ENCODE measurements at regions not wholly inside any gene's neighbourhood (a gene's known extent, or its start where the extent isn't known, plus 50 kb on each side); places are given as distances from the start of the nearest gene placed in this dataset.
A peak's percentile ranks its signal among the peaks of the same experiment; 100 is the strongest.
"Not testable (repeated sequence)": the region's sequence is repeated elsewhere in the genome, so short reads cannot be mapped to it uniquely, and the experiment has no call there.

DNA sequence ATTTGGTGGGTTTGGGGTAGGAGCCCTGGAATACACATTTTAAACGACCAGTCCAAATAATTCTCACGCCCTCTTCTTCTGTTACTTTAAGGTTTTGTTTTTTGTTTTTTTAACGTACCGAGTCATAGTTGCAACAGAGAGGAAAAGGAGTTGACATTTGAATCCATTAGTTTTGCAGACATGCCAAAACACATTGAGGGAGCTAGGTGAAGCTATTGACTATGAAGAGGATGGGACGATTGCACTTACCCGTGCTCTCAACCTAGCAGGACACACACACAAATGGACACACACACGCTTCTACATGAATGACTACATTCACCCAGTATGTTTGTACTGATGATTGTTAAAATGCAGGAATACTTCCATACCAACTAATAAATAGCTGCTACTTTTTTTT lies 54.3 kb upstream of the CIT start:
- Histone ChIP-seq H3K27me3 (ENCODE audit: insufficient read depth, insufficient read length) (no peaks in the 10 kb centered on the region), H3K9me3 (ENCODE audit: insufficient read depth, low read length) (no peaks in the 10 kb centered on the region), H3K36me3 (ENCODE audit: insufficient read depth, insufficient read length, low read length) (no peaks in the 10 kb centered on the region), H3K4me3 (ENCODE audit: insufficient read length, low read depth) (no peak overlapping the region), H3K9ac (ENCODE audit: insufficient read length, low read depth) (no peak overlapping the region), H3K4me1 (ENCODE audit: insufficient read depth, insufficient read length) (peaks cover 2% of the 10 kb centered on the region)
- TF ChIP-seq SUZ12 (IDR thresholded peaks at IDR 0.05; ENCODE audit: extremely low read depth, insufficient read depth, insufficient read length) = no peak
- TF ChIP-seq YY1 (IDR thresholded peaks at IDR 0.05; ENCODE audit: insufficient read depth, insufficient read length) = no peak
- TF ChIP-seq ZNF274 (IDR thresholded peaks at IDR 0.05; ENCODE audit: low read depth, low read length) = no peak
- DNase-seq (ENCODE audit: low read depth, low spot score) = no peak

DNA sequence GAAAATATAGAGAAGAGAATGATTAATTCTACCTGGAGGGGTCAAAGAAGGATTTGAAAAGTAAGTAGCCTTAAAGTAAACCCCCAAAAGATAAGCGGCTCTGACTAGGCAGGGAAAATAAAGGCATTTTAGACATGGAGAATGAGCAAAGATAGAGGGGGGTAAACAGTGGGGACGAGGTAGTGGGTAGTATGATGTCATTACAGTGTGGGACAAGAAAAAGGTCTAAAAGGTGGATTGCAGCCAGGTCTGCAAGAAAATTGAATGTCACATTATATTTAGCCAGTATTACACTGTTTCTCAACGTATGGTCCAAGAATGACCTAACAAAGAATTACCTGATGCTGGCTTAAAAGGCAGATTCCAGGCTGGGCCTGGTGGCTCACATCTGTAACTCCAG lies 55.8 kb upstream of the CIT start:
- no peak for DNase-seq (ENCODE audit: low read depth, low spot score)
- no peaks in the 10 kb centered on the region for H3K9me3 ChIP-seq (ENCODE audit: insufficient read depth, low read length)

GRCh38 chr12:119934780-119935179 lies 54.3 kb upstream of the BICDL1 start:
- DNase-seq (ENCODE audit: low read depth, low spot score) = not testable (repeated sequence)

More for the DNA sequence above, 55.8 kb upstream of the CIT start:
- Histone ChIP-seq H3K36me3 (ENCODE audit: insufficient read depth, insufficient read length, low read length) (no peaks in the 10 kb centered on the region), H3K9ac (ENCODE audit: insufficient read length, low read depth) (no peak overlapping the region), H3K27me3 (ENCODE audit: insufficient read depth, insufficient read length) (no peaks in the 10 kb centered on the region), H3K4me1 (ENCODE audit: insufficient read depth, insufficient read length) (peaks cover 2% of the 10 kb centered on the region), H3K4me3 (ENCODE audit: insufficient read length, low read depth) (no peak overlapping the region)
- TF ChIP-seq ZNF274 (IDR thresholded peaks at IDR 0.05; ENCODE audit: low read depth, low read length) (no peak), YY1 (IDR thresholded peaks at IDR 0.05; ENCODE audit: insufficient read depth, insufficient read length) (no peak), SUZ12 (IDR thresholded peaks at IDR 0.05; ENCODE audit: extremely low read depth, insufficient read depth, insufficient read length) (no peak)

DNA sequence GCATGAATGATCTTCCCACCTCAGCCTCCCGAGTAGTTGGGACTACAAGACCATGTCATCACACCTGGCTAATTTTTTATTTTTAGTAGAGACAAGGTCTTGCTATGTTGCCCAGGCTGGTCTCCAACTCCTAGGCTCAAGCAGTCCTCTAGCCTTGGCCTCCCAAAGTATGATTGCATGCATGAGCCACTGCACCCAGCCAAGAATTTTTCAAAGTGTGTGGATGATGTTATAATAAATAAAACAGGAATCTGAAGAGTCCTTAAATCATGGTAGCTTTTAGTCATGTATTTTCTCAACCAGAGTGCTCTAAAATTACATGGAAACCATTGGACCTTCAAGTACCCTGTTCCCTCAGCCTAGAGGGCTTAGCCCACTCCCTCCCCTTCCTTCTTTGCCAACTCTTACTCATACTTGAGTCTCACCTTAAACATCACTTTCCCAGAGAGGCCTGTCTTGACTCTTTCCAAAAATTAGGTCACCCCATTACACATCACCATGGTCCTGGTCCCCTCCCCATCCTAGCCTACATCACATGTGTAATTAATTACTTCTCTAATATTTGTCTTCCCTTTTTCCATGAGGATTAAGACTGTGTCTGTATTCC lies 52.2 kb upstream of the BICDL1 start:
- peaks cover 4% of the 10 kb centered on the region for H3K4me1 ChIP-seq (ENCODE audit: insufficient read depth, insufficient read length)
- H3K9ac ChIP-seq (ENCODE audit: insufficient read length, low read depth) = no peak overlapping the region
- TF ChIP-seq YY1 (IDR thresholded peaks at IDR 0.05; ENCODE audit: insufficient read depth, insufficient read length) (no peak), SUZ12 (IDR thresholded peaks at IDR 0.05; ENCODE audit: extremely low read depth, insufficient read depth, insufficient read length) (no peak), ZNF274 (IDR thresholded peaks at IDR 0.05; ENCODE audit: low read depth, low read length) (no peak)
- DNase-seq (ENCODE audit: low read depth, low spot score) = no peak
- H3K4me3 ChIP-seq (ENCODE audit: insufficient read length, low read depth) = no peak overlapping the region
- no peaks in the 10 kb centered on the region for H3K9me3 ChIP-seq (ENCODE audit: insufficient read depth, low read length)
- no peaks in the 10 kb centered on the region for H3K36me3 ChIP-seq (ENCODE audit: insufficient read depth, insufficient read length, low read length)
- H3K27me3 ChIP-seq (ENCODE audit: insufficient read depth, insufficient read length) = no peaks in the 10 kb centered on the region

More at GRCh38 chr12:119934780-119935179, 54.3 kb upstream of the BICDL1 start:
- H3K9ac ChIP-seq (ENCODE audit: insufficient read length, low read depth); H3K4me1 ChIP-seq (ENCODE audit: insufficient read depth, insufficient read length); H3K27me3 ChIP-seq (ENCODE audit: insufficient read depth, insufficient read length); H3K4me3 ChIP-seq (ENCODE audit: insufficient read length, low read depth); H3K36me3 ChIP-seq (ENCODE audit: insufficient read depth, insufficient read length, low read length); H3K9me3 ChIP-seq (ENCODE audit: insufficient read depth, low read length): not testable (repeated sequence)

GRCh38 chr12:119938049-119938667 lies 50.9 kb upstream of the BICDL1 start:
- H3K9me3 ChIP-seq (ENCODE audit: insufficient read depth, low read length) = no peaks in the 10 kb centered on the region
- no peak overlapping the region for H3K4me3 ChIP-seq (ENCODE audit: insufficient read length, low read depth)
- TF ChIP-seq ZNF274 (IDR thresholded peaks at IDR 0.05; ENCODE audit: low read depth, low read length) = no peak
- no peak for TF ChIP-seq YY1 (IDR thresholded peaks at IDR 0.05; ENCODE audit: insufficient read depth, insufficient read length)
- no peak for TF ChIP-seq SUZ12 (IDR thresholded peaks at IDR 0.05; ENCODE audit: extremely low read depth, insufficient read depth, insufficient read length)
- H3K9ac ChIP-seq (ENCODE audit: insufficient read length, low read depth) = no peak overlapping the region
- no peaks in the 10 kb centered on the region for H3K36me3 ChIP-seq (ENCODE audit: insufficient read depth, insufficient read length, low read length)
- peaks cover 4% of the 10 kb centered on the region for H3K4me1 ChIP-seq (ENCODE audit: insufficient read depth, insufficient read length)
- H3K27me3 ChIP-seq (ENCODE audit: insufficient read depth, insufficient read length) = no peaks in the 10 kb centered on the region
- peak; percentile 63 for DNase-seq (ENCODE audit: low read depth, low spot score)

All from NT2/D1 (cell line).